ENCODE measurements at regions not wholly inside any gene's neighbourhood (a gene's known extent, or its start where the extent isn't known, plus 50 kb on each side); places are given as distances from the start of the nearest gene placed in this dataset.

GRCh38 chr7:4361774-4362173 lies 320.3 kb upstream of the FOXK1 start:
- H3K27ac ChIP-seq (ENCODE audit: extremely low read depth, low read depth, low read length) = no peak overlapping the region
- no peak overlapping the region for H3K4me2 ChIP-seq (ENCODE audit: insufficient read depth, low read length)
- H3K79me2 ChIP-seq (ENCODE audit: control insufficient read depth, insufficient read depth, low read length) = no peaks in the 10 kb centered on the region
- in situ Hi-C loops (cut with MboI) = no loop called here
- H4K20me1 ChIP-seq (replicated peaks; ENCODE audit: control insufficient read depth, insufficient read depth, low read length) = no peaks in the 10 kb centered on the region
- H3K9me1 ChIP-seq (ENCODE audit: control insufficient read depth, insufficient read depth, low read length) = no peaks in the 10 kb centered on the region
- no peaks in the 10 kb centered on the region for H3K4me1 ChIP-seq (replicated peaks in 1 of 2; ENCODE audit: control insufficient read depth in 2 of 2, insufficient read depth in 2 of 2, low read length in 2 of 2)
- no peak overlapping the region for H2AFZ ChIP-seq (ENCODE audit: low read depth, low read length)
- CTCF ChIA-PET (ENCODE audit: low intra/inter-chr PET ratio) = no interaction called here
- POLR2A ChIA-PET = interaction anchor here (0.9 kb wide), 1 partner anchor 9 kb away, joined by 3 read pairs; no protein-coding TSS in a partner anchor
- DNase-seq (ENCODE audit: extremely low read depth in 1 of 4, low spot score in 3 of 4) = no peak
- H3K9me3 ChIP-seq (replicated peaks; ENCODE audit: control insufficient read depth, insufficient read depth, low read depth, low read length) = no peaks in the 10 kb centered on the region
- no peak for FAIRE-seq
- H3K36me3 ChIP-seq (ENCODE audit: control insufficient read depth, insufficient read depth, low read length) = no peaks in the 10 kb centered on the region
- TF ChIP-seq POLR2G (IDR thresholded peaks at IDR 0.05; ENCODE audit: low read depth, low read length) (no peak), CTCF (IDR thresholded peaks at IDR 0.05 in 2 of 3, conservative IDR thresholded peaks at IDR 0.05 in 1 of 3; ENCODE audit: insufficient read depth in 2 of 3, low read depth in 1 of 3, low read length in 3 of 3) (peak in 1 of 3 experiments; percentile 54; a peak in 3 of 6 replicates)
- no peaks in the 10 kb centered on the region for H3K27me3 ChIP-seq (ENCODE audit: control insufficient read depth in 2 of 2, insufficient read depth in 2 of 2, low read length in 2 of 2)
- no peak overlapping the region for H3K9ac ChIP-seq (ENCODE audit: insufficient read depth in 1 of 2, low read depth in 2 of 2, low read length in 2 of 2)
- WGBS (ENCODE audit: insufficient coverage, low coverage, missing lambda C conversion rate) = 0% methylated on average over 5 of the region's 5 CpGs
- H3K4me3 ChIP-seq = no peak overlapping the region
- no TSS peak for BruUV-seq (replicated peaks)
- ATAC-seq = no peak
- intact Hi-C loops (cut with micrococcal nuclease) = no loop called here

- ChIA-PET CTCF (ENCODE audit: low intra/inter-chr PET ratio) (no interaction called here), POLR2A (no interaction called here)
- FAIRE-seq = no peak
- no peak for DNase-seq (ENCODE audit: extremely low read depth in 1 of 4, low spot score in 3 of 4)
- Histone ChIP-seq H3K9me3 (replicated peaks; ENCODE audit: control insufficient read depth, insufficient read depth, low read depth, low read length) (no peaks in the 10 kb centered on the region; the same call in 1 of the 2 replicates), H2AFZ (ENCODE audit: low read depth, low read length) (no peak overlapping the region), H3K27me3 (ENCODE audit: control insufficient read depth in 2 of 2, insufficient read depth in 2 of 2, low read length in 2 of 2) (peaks cover 0 to 7% of the 10 kb centered on the region in 2 experiments; a peak in 3 of 5 replicates), H3K9me1 (ENCODE audit: control insufficient read depth, insufficient read depth, low read length) (no peaks in the 10 kb centered on the region), H3K79me2 (ENCODE audit: control insufficient read depth, insufficient read depth, low read length) (no peaks in the 10 kb centered on the region), H3K36me3 (ENCODE audit: control insufficient read depth, insufficient read depth, low read length) (no peaks in the 10 kb centered on the region), H3K4me2 (ENCODE audit: insufficient read depth, low read length) (no peak overlapping the region), H3K4me3 (no peak overlapping the region), H3K4me1 (replicated peaks in 1 of 2; ENCODE audit: control insufficient read depth in 2 of 2, insufficient read depth in 2 of 2, low read length in 2 of 2) (no peaks in the 10 kb centered on the region), H3K9ac (ENCODE audit: insufficient read depth in 1 of 2, low read depth in 2 of 2, low read length in 2 of 2) (no peak overlapping the region), H4K20me1 (replicated peaks; ENCODE audit: control insufficient read depth, insufficient read depth, low read length) (no peaks in the 10 kb centered on the region), H3K27ac (ENCODE audit: extremely low read depth, low read depth, low read length) (no peak overlapping the region)
- WGBS (ENCODE audit: insufficient coverage, low coverage, missing lambda C conversion rate) = 1% methylated on average over 12 of the region's 12 CpGs
- ATAC-seq = no peak
- TF ChIP-seq HNRNPLL (IDR thresholded peaks at IDR 0.05; ENCODE audit: low read depth, low read length, poor library complexity, severe bottlenecking) = no peak
- no peak for TF ChIP-seq YBX1 (IDR thresholded peaks at IDR 0.05)
- no peak for TF ChIP-seq ZEB2 (IDR thresholded peaks at IDR 0.05)
- TF ChIP-seq, protein P1, sequence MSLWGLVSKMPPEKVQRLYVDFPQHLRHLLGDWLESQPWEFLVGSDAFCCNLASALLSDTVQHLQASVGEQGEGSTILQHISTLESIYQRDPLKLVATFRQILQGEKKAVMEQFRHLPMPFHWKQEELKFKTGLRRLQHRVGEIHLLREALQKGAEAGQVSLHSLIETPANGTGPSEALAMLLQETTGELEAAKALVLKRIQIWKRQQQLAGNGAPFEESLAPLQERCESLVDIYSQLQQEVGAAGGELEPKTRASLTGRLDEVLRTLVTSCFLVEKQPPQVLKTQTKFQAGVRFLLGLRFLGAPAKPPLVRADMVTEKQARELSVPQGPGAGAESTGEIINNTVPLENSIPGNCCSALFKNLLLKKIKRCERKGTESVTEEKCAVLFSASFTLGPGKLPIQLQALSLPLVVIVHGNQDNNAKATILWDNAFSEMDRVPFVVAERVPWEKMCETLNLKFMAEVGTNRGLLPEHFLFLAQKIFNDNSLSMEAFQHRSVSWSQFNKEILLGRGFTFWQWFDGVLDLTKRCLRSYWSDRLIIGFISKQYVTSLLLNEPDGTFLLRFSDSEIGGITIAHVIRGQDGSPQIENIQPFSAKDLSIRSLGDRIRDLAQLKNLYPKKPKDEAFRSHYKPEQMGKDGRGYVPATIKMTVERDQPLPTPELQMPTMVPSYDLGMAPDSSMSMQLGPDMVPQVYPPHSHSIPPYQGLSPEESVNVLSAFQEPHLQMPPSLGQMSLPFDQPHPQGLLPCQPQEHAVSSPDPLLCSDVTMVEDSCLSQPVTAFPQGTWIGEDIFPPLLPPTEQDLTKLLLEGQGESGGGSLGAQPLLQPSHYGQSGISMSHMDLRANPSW (CRISPR knock-in tag; IDR thresholded peaks at IDR 0.05) = no peak
- no peak for TF ChIP-seq CAMTA2 (CRISPR knock-in tag; conservative IDR thresholded peaks at IDR 0.05)
- no peak for TF ChIP-seq ZBTB26 (CRISPR knock-in tag; IDR thresholded peaks at IDR 0.05)
- TF ChIP-seq ZNF41 (CRISPR knock-in tag; conservative IDR thresholded peaks at IDR 0.05) = no peak
- TF ChIP-seq NR2C1 (IDR thresholded peaks at IDR 0.05) = no peak
- TF ChIP-seq NR2C1 (tag; IDR thresholded peaks at IDR 0.05) = no peak
- BruUV-seq (replicated peaks) = no TSS peak
- in situ Hi-C loops (cut with MboI) = no loop called here
- intact Hi-C loops (cut with micrococcal nuclease) = no loop called here
Measured at GRCh38 chr7:4383584-4383983, 298.5 kb upstream of the FOXK1 start.

Measured in K562 (cell line).